EL (cell line): ENCODE measurements at regions not wholly inside any gene's neighbourhood (a gene's known extent, or its start where the extent isn't known, plus 50 kb on each side); places are given as distances from the start of the nearest gene placed in this dataset.
"Not testable (repeated sequence)": the region's sequence is repeated elsewhere in the genome, so short reads cannot be mapped to it uniquely, and the experiment has no call there.

ENCODE experiments used
- DNase-seq: peaks from one replicate; pipeline ENCODE4 v3.0.0-alpha.2; 2016

- DNase-seq, result no peak
Observed at GRCh38 chr9:90741036-90741435, 60.6 kb upstream of the SYK start.

GRCh38 chr9:90737742-90738141, 63.9 kb upstream of the SYK start:
- no peak for DNase-seq

DNA sequence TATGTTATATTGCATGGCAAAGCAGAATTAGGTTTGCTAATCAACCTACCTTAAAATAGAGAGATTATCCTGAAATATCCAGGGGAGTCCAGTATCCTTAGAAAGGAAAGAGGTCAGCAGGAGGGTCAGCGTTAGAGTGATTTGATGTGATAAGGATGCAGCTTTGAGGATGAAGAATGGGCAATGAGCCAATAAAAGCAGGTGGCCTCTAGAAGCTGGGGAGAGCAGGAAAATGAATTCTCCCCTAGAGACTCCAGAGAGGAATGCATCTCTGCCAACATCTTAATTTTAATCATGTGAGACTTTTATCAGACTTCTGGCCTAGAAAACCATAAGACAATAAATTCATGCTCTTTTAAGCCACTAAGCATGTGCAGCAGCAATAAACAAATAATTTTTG, 65.7 kb upstream of the SYK start:
- DNase-seq, result no peak

DNA sequence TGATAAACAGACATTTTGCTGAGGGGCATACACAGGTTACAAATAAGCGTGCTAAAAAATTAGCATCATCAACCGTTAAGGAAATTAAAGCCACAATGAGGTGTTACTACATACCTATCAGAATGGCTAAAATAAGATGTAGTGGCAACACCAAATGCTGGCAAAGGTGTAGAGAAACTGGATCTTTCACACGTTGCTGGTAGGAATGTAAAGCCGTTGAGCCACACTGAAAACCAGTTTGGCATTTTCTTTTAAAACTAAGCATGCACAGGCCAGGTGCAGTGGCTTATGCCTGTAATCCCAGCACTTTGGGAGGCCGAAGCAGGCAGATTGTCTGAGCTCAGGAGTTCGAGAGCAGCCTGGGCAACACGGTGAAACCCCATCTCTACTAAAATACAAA, 67.0 kb upstream of the SYK start:
- DNase-seq, result no peak

GRCh38 chr9:90729351-90729750, 72.3 kb upstream of the SYK start:
- DNase-seq, result no peak

DNA sequence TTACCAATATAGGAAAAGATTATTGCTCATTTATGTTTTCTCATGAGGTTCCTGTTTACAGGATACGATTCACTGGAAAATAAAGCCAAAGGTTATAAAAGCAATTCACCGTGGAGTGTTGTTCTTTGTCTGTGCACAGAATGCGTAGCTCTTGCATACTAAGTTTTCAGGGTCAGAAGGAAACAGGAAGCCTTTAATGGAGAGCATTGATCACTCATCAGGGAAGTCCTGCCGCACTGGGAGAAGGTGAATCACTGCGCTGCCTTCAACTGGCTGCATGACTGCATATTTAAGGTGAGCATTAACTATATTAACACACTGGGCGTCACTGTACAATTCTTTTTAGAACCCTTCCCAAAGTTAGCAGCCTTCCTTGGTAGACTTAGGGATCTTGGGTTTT, 74.1 kb upstream of the SYK start:
- no peak for DNase-seq

GRCh38 chr9:90726215-90726614, 75.4 kb upstream of the SYK start:
- no peak for DNase-seq

- DNase-seq, result no peak
Observed at GRCh38 chr9:90724880-90725279, 76.7 kb upstream of the SYK start.

DNA sequence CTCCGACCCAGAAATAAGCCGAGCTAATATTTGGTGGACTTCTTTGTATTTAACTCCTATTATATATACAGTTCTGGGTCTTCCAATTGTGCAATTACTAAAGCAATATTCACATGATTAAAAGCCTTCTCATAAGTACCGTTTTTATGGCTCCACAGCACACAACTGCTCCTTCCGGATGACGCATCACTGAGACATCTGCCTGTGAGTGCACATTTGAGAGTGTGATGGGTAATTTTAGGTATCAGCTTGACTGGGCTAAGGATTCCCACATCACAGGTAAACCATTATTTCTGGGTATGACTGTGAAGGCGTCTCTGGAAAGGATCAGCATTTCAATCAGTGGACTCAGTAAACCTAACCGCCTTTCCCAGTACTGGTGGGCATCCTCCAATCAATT, 77.5 kb upstream of the SYK start:
- peak; percentile 14 for DNase-seq

DNA sequence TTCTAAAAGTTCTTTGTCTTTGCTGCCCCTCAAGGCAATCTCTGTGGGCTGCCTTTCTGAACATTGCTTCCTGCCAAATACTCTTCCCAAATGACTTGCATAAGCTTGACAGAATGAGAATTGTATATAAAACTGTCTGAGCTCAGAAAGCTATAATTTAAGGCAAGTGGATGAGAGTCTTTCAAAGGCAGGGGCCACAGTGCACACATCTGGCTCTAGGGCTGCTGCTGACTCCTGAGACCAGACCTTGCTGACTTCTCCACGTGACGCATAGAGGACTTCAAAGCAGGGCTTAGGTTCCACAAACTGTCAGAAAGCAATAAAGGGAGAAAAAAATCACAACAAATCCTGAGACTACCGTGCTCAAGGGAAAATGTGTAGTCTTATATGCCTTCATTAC, 79.4 kb upstream of the DIRAS2 start:
- DNase-seq, result no peak

GRCh38 chr9:90720621-90721265, 78.1 kb upstream of the DIRAS2 start:
- DNase-seq, result no peak

GRCh38 chr9:90706230-90706629, 63.6 kb upstream of the DIRAS2 start:
- DNase-seq, result no peak

DNA sequence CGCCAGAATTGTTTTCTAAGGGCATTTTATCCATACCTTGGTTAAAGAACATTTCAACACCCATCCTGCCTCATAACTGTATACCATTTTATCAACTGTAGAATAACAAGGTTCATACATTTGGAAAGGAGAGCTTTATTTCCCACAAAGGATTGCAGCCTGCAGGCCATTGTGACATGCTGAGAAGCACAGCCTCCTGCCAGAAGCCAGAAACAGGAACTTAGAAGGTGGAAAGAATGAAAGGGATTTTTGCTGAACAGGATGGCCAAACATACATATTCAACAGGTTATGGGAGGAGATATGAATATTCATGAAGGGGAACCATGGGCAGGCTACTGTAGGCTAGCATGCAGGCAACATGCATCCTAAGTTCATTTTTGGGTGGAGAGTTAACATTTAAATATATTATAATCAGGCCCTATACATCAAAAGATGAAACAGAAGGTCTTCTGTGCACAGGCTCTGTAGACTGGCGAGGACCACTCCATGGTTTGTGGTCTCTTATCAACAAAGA, 59.9 kb upstream of the DIRAS2 start:
- no peak for DNase-seq

- no peak for DNase-seq
Observed at GRCh38 chr9:90698871-90699440, 56.3 kb upstream of the DIRAS2 start.

DNA sequence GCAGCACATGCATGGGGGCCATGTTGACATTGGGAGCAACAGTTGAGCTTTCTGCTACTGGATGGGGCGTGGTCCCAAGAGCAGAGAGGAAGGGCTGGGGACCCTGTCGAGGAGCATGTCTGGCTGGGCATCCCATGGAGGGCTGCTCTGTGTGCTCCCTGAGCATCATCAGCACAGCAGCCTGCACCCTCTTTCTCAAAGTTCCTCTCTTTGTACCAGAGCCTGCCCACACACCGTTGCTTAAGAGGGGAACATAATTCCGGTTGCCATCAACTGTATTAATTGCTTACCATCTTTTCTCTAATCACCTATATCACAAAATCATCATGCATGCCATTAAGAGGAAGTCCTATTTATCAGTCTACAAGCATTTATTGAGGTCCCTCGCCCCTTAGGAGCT, 55.2 kb upstream of the DIRAS2 start:
- no peak for DNase-seq

- DNase-seq, result not testable (repeated sequence)
Observed at GRCh38 chr9:90694187-90694586, 51.6 kb upstream of the DIRAS2 start.
